Glomerular visceral epithelial cell (primary cell): ENCODE measurements at regions not wholly inside any gene's neighbourhood (a gene's known extent, or its start where the extent isn't known, plus 50 kb on each side); places are given as distances from the start of the nearest gene placed in this dataset.
"Not testable (repeated sequence)": the region's sequence is repeated elsewhere in the genome, so short reads cannot be mapped to it uniquely, and the experiment has no call there.

ENCODE experiments used
- DNase-seq: peaks from one replicate; pipeline ENCODE4 v3.0.0-alpha.2; 2016; ENCODE audit errors: extremely low spot score

DNA sequence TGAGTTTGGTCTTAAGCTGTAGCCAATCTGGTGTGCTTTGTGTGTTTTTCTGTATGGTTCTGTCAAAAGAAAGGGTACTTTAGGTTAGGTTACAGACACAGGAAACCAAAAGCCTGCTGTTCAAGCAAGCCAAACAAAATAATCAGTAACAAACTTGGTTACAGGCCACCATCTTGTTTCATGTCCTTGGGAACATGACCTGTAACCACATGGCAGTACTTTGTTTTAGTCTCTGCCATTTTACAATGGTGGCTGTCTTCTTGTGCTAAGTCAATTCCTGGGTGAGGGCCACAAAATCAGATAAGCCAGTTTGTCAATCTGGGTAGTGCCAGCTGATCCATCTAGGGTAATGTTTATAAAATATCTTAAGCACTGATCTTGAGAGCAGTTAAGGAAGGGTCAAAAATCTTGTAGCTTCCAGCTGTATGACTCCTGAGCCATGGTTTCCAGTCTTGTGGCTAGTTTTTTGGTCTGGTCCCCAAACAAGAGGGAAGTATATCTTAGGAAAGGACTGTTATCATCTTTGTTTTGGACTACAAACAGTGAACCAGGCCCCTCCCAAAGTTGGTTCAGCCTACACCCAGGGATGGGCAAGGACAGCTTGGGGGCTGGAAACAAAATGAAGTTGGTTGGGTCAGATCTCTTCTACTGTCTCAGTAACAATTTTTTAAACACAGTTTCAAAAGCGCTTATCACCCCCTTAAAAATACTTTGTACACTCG is 90.0 kb downstream of the IGLL5 start:
- no peak for DNase-seq

- DNase-seq, result no peak
Measured at GRCh38 chr22:22978637-22979036, 91.0 kb downstream of the IGLL5 start.

GRCh38 chr22:22979121-22979724 is 91.1 kb upstream of the GNAZ start:
- DNase-seq, result no peak

GRCh38 chr22:22979954-22980353 is 90.4 kb upstream of the GNAZ start:
- DNase-seq, result no peak

DNA sequence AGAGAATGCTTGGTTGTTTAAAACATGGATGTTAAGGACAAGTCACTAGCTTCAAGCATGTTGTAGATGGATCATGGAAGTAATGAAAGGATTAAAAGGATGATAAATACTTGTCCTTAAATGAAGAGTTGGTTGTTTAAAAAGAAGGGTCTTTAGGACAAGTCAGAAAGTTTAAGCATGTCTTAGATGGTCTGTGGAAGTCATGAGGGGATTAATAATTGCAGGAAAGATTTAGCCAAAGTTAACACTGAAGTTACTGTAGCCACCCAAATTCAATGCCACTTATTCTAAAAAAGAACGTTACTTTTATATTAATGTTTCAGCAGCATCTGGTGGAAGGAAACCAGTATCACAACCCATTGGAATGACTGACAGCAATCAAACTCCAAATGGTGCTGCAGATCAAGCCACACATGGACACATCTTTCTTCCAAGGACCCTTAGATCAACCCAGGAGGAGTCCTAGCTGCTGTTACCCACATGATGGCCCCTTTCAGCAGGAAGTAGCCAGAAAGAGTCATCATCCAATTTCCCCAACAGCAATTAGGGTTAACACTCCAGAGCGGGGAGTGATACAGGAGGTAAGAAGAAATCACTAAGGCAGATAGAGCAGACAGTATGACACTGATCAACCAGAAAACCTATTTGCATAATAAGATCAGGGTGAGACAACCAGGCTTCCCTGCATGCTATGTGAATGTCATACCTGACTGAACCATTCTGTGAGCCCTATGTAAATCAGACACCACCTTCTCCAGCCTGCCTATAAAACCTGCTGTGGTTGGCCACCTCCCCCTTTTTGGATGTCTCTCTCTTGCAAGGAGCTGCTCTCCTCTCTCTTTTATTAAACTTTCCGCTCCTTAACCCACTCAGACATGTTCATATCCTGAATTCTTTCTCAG is 88.4 kb upstream of the GNAZ start:
- no peak for DNase-seq

- no peak for DNase-seq
Measured at GRCh38 chr22:22982616-22983015, 87.7 kb upstream of the GNAZ start.

- no peak for DNase-seq
Measured at GRCh38 chr22:22983123-22983522, 87.2 kb upstream of the GNAZ start.

- DNase-seq, result no peak
Measured at GRCh38 chr22:22983816-22984215, 86.5 kb upstream of the GNAZ start.

DNA sequence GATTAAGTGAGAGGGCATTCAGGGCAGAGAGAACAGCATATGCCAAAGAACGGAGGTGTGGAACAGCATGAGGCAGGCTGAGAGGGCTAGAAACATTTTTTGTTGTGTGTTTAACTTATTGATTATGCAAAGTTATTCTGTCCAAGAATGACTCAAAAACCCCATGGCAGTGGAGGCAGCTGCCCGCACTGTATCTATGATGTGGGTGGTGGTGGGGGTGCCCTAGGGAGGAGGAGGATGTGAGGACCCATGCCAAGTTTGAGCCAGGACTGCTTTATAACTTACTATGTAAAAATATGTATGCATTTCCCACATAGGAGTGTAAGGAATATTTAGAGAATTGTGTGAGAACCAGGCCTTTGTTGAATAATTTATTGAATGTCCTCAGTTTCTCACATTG is 85.4 kb upstream of the GNAZ start:
- DNase-seq, result no peak

DNA sequence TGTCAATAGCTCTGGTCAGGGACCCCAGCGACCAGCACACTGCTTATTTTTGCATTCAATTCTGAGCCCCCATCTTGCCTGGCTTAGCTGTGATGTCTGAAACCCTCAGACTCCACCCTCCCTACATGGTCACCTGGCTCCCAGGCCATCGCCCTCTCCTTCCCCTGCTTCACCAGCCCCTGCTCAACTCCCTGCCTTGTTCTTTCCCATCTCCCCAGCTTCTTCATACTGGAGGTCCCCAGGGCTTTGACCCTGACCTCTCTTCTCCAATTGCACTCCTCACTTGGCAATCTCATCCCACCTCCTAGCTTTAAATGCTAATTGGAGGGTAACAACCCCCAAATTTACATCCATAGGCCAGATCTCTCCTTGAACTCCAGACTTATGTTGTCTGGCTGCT is 84.3 kb upstream of the GNAZ start:
- no peak for DNase-seq

DNA sequence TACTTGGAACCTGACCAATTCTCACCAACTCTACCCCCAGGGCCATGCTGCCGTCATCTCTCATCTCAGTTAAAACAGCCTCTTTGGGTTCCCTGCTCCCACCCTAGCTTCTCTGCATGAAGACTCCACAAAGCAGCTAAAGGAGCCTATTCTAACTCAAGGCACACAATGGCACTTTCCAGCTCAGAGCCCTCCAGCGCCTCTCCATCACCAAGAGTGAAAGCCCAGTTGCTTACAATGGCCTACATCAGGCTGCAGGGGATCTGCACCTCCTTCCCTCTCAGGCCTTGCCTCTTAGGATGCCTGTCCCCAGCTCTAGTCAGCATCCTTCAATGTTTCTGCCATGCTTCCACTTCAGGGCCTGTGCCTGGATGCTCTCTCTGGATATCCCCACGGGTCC is 83.7 kb upstream of the GNAZ start:
- DNase-seq, result no peak

DNA sequence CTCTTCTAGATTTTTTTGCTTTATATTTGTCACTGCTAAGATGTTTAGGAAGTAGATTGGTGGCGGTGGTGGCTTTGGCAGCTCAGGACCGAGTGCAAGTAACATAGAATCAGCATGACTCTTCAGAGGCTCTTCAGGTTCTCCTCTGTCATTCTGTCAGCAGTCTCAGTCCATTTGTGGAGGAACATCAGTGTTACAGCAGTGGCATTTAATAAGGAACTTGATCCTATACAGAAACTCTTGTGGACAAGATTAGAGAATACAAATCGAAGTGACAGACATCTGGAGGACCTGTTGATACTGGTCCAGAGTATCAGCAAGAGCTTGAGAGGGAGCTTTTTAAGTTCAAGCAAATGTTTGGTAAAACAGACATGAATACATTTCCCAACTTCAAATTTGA is 82.2 kb upstream of the GNAZ start:
- no peak for DNase-seq

- no peak for DNase-seq
Measured at GRCh38 chr22:22988785-22989184, 81.5 kb upstream of the GNAZ start.

DNA sequence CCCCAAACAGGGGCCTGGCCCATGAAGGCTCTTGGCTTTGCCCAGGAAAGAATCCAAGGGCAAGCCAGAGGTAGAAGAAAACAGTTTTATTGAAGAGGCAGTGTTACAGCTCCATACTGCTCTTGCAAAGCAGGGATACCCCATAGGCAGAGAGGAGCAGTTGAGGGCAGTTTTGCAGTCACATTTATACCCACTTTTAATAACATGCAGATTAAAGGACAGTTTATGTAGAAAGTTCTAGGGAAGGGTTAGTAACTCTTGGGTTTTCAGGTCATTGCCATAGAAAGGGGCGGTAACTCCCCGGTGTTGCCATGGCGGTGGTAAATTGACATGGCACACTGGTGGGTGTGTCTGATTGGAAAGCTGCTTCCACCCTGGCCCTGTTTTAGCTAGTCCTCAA is 80.5 kb upstream of the GNAZ start:
- no peak for DNase-seq

GRCh38 chr22:22990711-22991505 is 79.4 kb upstream of the GNAZ start:
- not testable (repeated sequence) for DNase-seq

- no peak for DNase-seq
Measured at GRCh38 chr22:22992474-22992873, 77.8 kb upstream of the GNAZ start.

- no peak for DNase-seq
Measured at GRCh38 chr22:22993184-22993583, 77.1 kb upstream of the GNAZ start.

GRCh38 chr22:22995166-22995565 is 75.2 kb upstream of the GNAZ start:
- DNase-seq, result no peak

GRCh38 chr22:22996511-22997261 is 73.6 kb upstream of the GNAZ start:
- no peak for DNase-seq

DNA sequence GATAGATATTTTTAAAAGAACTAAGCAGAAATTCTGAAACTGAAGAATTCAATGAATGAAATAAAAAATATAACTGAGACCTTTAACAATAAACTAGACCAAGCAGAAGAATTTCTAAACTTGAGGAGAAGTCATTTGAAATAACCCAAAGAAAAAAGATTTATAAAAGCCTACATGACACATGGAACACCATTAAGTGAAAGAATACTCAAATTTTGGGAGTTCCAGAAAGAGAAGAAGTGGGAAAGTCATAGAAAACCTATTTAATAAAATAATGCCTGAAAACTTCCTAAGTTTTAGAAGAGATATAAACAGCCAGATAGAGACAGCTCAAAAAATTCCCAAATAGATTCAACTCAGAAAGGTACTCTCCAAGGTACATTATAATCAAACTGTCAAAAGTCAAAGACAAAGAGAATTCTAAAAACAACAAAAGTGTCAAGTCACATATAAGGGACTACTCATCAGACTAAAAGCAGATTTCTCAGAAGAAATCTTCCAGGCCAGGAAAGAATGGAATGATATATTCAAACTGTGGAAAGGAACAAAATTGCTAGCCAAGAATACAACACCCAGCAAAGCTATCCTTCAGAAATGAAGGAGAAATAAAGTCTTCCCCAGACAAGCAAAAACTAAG is 72.9 kb upstream of the GNAZ start:
- no peak for DNase-seq

DNA sequence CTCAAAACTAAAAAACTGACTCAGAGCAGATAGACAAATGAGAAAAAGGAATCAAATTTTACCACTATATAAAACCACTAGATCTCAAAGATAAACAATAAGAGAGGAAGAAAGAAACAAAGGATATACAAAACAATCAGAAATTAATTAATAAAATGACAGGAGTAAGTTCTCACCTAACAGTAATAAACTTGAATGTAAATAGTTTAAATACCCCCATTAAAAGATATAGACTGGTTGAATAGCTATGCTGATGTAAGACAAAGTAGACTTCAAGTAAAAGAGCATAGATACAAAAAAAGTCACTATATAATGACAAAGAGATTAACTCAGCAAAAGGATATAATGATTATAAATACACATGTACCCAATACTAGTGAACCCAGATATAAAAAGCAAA is 72.3 kb upstream of the GNAZ start:
- DNase-seq, result no peak
